NCI-H2196 (cell line): ENCODE measurements at regions not wholly inside any gene's neighbourhood (a gene's known extent, or its start where the extent isn't known, plus 50 kb on each side); places are given as distances from the start of the nearest gene placed in this dataset.

ENCODE experiments used
- DNase-seq: peaks from one replicate; lab custom pipeline; 2025; ENCODE audit not compliant: unreplicated experiment; lab: John Stamatoyannopoulos, UW

DNA sequence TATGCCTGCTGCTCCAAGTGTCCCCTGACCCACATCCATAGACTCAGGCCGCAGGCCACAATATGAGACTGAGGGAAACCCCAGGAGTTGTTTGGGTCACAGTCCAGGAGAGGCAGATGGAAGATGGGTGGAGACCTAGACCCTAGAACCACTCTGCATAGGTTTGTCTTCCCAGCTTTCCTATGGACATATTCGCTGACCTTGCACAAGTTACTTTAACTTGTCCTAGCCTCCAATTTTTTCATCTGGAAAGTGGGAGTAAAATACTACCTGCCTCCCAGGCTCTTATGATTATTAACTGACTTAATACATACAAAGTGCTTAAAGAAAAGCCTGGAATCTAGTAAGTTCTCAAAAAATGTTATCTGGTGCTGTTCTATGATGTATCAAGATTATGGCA, 157.1 kb upstream of the IFNG-AS1 start:
- no peak for DNase-seq

DNA sequence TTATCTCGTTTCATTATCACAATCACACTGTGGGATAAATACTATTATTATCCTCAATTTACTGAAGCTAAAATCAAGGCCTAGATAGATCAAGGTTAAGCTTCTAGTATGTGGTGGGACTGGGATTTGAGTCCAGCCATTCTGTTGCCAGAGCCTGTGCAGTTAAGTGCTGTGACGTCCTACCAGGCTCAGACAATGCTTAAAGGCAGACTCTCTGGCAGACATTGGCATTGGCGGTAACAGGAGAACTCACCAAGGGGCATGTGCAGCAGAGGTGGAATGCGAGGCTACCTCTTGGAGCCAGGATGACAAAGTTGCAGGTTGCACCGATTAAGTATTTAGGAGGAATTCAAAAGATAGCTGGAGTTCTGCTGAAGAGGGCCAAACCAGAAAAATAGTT, 155.6 kb upstream of the IFNG-AS1 start:
- no peak for DNase-seq

DNA sequence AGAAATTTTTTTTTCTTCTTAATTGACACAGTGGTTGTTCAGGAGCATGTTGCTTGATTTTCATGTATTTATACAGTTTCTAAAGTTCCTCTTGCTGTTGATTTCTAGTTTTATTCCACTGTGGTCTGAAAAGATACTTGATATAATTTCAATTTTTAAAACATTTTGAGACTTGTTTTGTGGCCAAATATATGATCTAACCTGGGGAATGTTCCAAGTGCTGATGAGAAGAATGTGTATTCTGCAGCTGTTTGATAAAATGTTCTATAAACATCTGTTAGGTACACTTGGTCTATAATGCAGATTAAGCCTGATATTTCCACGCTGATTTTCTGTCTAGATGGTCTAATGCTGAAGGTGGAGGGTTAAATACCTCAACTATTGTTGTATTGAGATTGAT, 151.4 kb upstream of the IFNG-AS1 start:
- DNase-seq: no peak

DNA sequence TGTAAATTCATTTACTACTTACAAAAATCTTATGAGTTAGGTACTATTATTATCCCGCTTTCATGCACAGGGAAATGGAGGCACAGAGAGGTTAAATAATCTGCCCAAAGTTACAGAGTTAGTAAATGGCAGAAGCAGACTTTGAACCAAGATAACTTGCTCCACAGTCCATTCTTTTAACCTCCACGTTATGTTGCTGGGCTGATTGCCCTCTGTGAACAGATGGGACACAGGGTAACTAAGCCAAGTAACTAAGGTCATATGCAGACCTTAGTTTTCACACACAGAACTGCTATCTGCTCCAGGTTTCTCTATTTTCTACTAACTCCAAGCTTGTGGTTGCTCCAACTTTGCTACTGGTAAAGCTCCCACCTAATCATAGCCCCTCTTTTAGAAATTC, 147.1 kb upstream of the IFNG-AS1 start:
- DNase-seq: no peak

DNA sequence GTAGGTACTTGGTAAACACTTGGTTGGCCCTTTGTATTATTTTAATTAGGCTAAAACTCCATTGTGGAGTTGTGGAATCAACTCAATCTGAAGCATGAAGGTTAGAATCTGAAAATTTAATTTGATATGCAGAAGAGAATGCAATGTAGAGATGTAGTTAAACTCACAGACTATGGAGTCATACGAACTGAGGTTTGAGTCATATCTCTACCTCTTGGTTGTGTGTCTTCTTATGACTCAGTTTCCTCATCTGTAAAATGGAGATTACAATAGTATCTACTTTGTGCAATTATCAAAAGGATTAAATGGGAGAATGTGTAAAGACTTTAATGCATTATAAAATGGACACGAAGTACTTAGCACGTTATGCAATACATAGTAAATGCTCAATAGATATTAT, 146.0 kb upstream of the IFNG-AS1 start:
- no peak for DNase-seq

DNA sequence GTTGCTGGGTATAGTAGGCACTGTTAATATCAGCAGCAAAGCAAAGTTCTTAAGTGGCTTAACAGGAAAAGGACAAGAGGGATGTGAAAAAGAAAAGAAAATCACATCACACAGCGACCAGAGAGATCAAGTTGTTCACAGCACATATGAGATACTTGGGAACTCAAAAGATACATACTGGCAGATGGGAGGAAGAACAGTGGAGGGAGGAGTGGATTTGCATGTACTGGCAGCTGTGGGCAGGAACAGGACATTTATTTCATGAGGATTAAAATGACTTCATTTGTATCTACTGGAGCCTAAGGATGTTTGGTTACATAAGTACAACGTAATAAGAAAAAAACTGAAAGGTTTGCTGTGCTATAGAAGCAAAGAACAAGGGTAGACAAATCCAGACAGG, 136.5 kb upstream of the IFNG-AS1 start:
- DNase-seq: no peak

DNA sequence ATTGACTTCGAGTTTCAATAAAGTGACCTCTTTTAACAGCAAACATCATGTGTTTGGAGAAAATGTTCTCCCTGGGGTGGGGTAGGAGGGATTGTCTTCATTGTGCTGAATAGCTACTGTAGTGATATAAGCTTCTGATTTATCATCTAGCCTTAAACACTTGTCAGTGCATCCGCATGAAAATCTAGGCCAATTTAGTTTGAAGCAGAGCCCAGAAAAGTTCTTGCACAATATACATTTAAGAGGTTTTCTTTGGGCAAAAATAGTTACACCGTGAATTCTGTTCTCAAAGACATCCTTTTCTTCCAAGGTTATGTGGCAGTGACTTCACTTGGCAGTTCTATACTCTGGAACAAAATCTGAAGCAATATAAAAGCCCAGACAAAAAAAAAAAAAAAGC, 136.0 kb upstream of the IFNG-AS1 start:
- DNase-seq: no peak

DNA sequence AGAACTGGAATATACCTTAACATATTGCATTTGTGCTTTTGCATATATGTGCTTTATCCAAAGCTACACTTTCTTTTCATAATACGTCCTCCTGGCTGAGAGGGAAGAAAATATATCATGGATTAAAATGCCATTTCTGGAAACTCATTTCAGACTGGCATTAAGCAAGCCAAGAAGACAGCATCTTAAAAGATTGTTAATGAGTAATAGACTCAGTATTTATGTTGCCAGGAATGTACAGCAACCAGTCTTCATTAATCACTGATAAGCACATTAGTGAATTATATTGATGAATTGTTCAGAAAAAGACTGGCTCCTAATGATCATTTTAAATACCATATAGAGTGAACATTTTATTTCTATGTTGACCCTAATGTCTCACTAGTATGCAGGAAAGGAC, 134.9 kb upstream of the IFNG-AS1 start:
- DNase-seq: no peak

DNA sequence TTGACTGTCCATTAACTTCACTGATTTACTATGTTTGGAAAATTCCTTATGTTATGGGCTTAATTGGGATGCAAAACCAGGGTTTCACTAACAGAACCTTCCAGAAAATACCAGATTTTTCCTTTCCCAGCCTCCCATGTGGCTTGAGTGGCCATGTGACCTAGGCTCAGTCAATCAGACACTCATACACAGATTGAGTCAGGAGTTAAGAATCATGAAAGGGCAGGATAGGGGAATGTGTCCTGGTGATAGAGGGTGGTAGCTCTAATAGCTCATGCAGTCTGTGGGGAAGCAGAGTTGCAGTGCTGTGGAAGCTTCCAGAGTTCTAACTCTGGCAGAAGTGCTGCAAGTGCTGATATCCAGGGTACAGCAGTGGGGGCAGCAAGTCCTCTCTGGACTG, 134.1 kb upstream of the IFNG-AS1 start:
- no peak for DNase-seq

DNA sequence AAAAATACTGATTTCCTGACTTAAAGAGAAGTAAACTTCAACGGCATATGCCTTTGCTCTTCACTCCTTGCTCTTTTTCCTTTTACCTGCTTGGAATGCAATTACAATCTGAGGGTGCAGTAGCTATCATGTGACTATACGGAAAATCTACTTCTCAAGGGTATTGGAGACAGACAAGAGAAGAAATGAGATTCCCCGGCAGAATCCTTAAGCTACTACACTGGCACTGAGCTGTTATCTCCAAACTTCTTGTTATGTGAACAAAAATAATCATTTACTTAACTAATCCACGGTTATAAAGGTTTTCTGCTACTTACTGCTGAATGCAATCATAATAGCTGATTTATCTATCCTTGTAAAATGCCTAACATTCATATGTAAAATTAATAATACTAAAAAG, 118.0 kb upstream of the IFNG-AS1 start:
- DNase-seq: no peak

DNA sequence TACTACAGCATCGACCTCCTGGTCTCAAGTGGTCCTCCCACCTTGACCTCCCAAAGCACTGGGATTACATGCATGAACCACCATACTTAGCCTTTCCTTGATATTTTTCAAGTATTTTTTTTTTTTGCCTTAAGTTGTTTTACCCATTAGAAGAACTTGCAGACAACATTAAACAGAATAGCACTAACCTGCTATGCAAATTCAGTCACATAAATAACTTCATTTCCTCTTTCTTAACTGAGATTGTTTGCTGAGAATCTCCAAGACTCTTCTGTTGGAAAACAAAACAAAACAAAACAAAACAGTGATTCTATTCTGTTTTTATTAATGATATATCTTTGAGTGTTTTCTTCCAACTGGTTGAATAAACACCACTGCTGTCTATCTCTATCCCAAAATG, 115.9 kb upstream of the IFNG-AS1 start:
- DNase-seq: no peak

DNA sequence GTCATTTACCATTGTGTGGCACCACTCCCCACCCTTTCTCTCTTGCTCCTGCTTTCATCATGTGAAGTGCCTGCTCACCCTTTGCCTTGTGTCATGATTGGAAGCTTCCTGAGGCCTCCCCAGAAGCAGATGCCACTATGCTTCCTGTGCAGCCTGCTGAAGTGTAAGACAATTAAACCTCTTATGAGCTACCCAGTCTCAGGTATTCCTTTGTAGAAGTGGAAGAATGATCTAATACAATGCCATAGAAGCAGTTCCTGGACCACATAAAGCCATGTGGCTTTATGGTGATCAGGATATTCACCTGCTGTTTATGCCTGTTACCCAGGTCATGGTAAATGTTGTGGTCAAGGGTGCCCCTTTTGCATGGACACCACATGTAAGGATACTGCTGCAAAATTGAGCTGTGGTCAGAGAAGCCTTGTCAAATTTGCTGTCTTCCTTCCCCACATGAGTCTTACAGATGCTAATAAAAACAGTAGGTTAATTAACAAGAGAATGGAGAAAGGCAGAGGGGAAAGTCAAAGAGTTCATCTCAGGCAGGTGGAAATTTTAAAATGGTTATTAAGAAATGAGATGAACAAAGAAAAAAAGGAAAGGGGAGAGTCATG, 112.8 kb upstream of the IFNG-AS1 start:
- DNase-seq: no peak

DNA sequence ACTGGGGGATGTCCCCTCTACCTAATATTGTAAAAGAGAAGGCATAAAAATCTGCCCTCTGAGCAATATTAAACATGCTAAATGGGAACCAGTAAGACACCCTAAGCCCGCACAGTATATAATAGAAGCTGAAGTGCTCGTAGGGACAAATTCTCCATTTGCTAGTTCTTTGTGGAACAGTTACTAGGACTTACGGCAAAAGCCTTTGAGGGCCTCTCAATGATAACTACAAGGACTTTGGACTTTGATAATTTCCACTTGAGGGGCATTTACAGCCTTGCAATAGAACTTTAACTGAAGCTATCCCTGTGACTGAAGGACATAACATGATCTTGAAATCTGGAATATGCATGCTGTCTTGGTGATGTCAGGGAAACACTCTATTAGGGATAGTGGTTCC, 111.5 kb upstream of the IFNG-AS1 start:
- DNase-seq: no peak

DNA sequence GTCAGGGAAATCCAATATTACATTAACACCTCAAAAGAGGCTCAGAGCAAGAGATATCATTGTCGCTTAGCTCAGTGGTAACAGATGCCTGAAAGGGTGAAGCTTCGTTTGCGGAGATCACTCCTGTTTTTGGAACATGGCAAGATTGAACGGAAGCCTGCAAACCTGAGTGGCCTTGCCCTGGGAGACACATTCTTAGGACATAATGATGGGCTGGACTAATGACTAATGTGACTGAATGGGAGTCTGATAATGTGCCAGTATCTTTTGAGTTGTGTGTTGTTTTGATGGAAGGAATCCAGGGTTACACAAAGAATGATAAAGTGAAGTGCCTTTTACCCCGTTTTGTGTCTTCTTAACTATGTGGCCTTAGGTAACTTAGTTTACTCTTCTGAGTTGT, 109.3 kb upstream of the IFNG-AS1 start:
- DNase-seq: no peak

DNA sequence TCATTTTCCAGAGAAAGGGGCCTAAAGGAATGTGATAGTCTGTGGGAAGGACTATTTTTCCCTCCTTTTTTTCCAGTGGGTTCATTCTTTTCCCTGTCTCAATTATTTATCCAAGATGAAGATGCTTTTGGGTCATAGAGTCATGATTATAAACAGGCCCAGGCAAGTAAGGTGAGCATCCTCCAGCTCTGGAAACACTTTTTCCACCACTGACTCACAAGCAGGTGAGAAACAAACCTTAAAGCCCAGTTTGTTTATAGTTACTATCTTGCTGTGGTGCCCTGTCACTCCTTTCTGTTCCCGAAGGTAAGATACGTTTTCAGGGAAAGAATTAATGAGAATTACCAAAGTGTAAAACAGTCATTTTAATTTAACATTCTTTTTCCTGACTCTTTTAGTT, 107.7 kb upstream of the IFNG-AS1 start:
- no peak for DNase-seq

DNA sequence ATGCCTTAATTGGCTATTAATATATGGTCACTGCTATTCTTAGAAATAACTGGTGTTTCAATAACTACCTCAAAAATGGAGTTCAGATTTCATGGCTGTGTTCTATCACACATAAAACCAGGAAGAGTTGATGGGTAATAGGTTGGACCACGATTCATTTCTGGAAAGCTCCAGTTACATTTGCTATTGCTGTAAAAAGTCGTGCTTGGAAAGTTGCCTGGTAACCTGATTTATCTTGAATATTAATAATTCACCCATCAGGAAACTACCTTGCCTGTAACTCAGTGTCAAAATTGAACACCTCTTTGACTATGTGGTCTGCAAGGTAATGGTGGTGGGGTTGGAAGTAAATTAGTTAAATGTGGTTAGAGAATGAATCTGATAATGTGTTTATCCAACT, 104.7 kb upstream of the IFNG-AS1 start:
- DNase-seq: no peak

DNA sequence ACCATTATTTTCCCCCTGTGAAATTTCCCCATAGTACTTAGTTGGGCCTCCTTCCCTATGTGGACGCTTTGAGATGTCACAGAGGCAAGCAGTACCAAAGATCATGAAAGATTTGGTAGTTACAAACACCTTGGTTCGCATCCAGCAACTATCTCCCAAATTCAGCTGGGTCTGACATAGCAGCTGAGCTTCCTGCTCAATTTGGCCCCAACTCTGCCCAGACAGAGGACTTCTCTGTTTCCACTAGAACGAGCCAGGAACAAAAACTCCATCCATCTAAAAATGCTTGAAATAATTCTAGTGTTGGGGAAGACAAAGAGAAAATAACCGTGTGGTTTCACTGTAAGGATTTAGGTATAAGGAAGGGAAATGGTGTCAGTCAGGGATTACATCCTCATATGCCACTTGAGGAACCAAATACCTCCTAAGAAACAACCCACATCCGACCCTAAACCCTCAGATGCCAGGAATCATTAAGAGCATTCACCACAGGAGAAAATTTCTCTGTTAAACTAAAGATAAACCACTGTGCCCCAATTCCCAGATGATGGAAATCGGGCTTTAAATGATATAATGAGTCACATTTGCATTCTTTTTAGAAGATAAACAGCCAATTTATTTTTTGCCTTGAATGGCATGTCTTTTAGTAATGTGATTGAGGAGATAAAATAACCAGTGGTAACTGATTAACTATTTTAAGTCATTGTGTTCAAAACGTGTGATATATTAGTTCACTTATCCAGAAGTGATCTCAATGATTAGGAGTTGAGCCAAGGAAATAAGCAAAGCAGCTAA, 103.7 kb upstream of the IFNG-AS1 start:
- DNase-seq: no peak

DNA sequence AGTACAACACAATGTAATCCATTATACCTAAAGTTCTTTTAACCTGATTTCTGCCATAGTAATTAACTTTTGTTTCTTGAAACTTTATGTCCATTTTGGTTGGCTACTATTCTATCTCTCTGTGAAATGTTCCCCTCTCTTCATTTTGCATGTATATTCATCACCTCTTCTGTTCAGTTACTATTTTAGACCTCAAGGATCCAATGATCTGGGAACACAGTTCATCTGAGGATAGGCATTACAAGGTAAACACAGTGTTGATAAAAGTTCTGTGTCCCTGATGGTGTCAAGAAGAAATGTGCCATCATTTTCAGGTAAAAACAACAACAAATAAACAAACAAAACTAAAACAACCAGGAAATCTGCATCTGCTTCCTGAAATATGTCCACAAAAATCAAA, 102.2 kb upstream of the IFNG-AS1 start:
- no peak for DNase-seq

DNA sequence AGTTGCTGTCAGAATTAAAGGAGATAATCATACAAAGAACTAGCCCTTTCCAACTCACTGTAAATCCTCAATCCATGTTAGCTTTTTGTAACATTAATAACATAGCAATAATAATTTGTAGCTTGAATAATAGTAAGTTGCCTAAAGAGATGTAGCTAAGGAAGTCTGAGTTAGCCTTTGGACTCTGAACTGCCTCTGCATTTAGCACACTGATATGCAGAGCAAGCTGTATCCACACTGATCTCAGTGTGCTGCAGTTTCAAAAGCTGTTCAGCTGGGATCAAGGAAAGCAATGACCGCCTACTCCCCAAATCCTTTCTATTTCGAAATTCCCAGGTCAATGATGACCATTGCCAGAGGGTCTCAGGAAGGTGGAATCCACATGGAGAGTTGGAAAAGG, 99.3 kb upstream of the IFNG-AS1 start:
- DNase-seq: no peak

DNA sequence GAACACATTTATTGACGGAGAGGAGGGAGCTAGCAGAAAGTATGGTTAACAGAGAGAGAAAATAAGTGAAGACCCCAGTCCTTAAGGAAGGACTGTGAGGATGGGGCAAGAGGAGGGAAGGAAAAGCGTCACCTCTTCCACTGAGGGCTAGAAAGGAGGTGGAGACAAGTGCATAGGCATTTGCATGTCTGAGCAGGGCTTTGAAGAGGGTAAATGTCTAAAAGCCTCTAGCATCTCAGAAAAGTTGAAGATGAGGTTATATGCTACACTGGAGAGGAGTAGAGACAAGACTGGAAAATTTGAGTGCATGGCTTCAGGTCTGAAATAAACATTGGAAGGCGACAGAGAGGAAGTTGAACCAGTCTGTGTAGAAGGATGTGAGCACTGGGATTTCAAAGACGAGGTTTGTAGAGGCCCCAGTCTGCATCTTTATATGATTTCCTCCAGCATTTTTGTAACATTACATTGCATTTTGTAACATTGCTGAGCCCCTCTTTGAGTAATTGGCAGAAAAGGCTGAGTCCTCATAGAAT, 98.5 kb upstream of the IFNG-AS1 start:
- no peak for DNase-seq

DNA sequence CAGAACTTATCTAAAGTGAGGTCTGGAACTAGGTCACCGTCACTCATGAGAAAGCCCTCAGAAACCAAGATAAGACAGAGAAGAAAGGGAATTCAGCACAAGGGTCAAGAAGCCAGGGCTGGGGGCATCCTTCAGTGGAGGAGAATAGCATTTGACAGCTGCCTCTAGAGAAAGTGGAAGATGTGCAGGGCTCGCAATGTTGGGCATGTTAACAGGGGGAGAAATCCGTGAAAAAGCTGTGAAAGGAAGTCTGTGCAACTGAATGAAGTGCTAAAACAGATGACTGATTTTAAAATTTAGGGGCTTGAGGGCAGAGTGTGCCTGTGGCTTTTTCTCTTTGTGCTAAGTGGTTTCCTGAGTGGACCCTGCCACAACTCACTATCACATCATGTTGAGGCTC, 97.7 kb upstream of the IFNG-AS1 start:
- DNase-seq: no peak

DNA sequence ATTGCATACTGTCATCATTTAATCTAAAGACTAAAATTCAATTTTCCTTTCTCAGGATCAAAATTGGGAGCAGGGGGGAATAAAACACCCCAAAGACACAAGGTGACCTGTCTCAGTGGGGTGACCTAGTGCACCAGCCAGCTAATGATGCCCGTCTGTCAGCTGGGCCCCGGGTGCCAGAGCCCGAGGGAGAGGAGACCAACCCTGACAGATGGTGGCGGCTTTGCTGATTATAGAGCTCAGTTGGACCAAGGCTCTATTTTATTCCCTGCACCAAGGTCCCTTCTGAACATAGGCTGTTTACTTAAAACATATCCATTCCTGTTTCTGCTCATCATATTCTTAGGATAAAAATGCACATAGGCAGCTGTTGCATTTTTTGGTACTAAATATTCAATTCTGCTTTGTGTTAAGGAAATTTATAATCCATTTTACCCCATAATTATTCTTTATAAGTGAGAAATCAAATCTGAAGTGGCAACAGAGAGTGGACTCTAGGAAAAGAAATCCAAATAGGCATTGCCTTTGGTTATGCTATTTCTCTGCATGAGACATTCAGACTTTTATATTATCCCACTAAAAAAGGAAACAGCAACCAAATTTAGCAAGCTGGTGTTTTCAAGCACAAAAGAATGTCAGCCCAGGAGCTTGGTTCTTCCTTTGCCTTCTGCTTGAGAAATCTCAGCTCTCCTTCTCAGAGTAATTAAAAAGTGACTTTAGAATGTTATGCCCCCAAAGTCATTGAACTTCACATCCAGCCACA, 96.8 kb upstream of the IFNG-AS1 start:
- DNase-seq: no peak
